HL-60 (cell line): ENCODE measurements at regions not wholly inside any gene's neighbourhood (a gene's known extent, or its start where the extent isn't known, plus 50 kb on each side); places are given as distances from the start of the nearest gene placed in this dataset.
"Not testable (repeated sequence)": the region's sequence is repeated elsewhere in the genome, so short reads cannot be mapped to it uniquely, and the experiment has no call there.

Source experiments
- DNase-seq, 2 experiments: peaks; one replicate each; pipeline ENCODE4 v3.0.0-alpha.2; 2010 to 2020; ENCODE audit warnings: low read depth in 1 of 2, low spot score in 1 of 2
- H3K27ac ChIP-seq: fragments of 250-450 bp; sonication (Bioruptor Pico); replicated peaks from 2 replicates; pipeline ENCODE4 v1.5.1; 2020; ENCODE audit warnings: mild to moderate bottlenecking, moderate library complexity
- H3K27me3 ChIP-seq: fragments of 250-450 bp; sonication (Bioruptor Pico); 2 replicates; pipeline ENCODE4 v1.5.1; 2021; ENCODE audit warnings: mild to moderate bottlenecking, moderate library complexity; ENCODE audit not compliant: insufficient read depth, poor library complexity, severe bottlenecking
- H3K4me3 ChIP-seq: replicated peaks from 2 replicates; pipeline ENCODE4 v1.5.1; 2011; ENCODE audit warnings: mild to moderate bottlenecking, control low read depth, low read length; ENCODE audit not compliant: insufficient read depth
- CTCF ChIP-seq: IDR thresholded peaks from one replicate; pipeline ENCODE4 v1.5.1; 2011; ENCODE audit warnings: low read length, control low read depth, inconsistent platforms; ENCODE audit not compliant: insufficient read depth
- GABPA ChIP-seq: IDR thresholded peaks from 2 replicates; pipeline ENCODE4 v1.6.1; 2012; ENCODE audit warnings: low read depth
- POLR2AphosphoS5 ChIP-seq: IDR thresholded peaks from 2 replicates; pipeline ENCODE4 v1.6.1; 2012; ENCODE audit warnings: low read depth
- REST ChIP-seq: IDR thresholded peaks from 2 replicates; pipeline ENCODE4 v1.6.1; 2012; ENCODE audit warnings: low read depth; ENCODE audit not compliant: insufficient replicate concordance
- SPI1 ChIP-seq: IDR thresholded peaks from 2 replicates; pipeline ENCODE4 v1.6.1; 2012; ENCODE audit warnings: low read depth, mild to moderate bottlenecking, borderline replicate concordance

DNA sequence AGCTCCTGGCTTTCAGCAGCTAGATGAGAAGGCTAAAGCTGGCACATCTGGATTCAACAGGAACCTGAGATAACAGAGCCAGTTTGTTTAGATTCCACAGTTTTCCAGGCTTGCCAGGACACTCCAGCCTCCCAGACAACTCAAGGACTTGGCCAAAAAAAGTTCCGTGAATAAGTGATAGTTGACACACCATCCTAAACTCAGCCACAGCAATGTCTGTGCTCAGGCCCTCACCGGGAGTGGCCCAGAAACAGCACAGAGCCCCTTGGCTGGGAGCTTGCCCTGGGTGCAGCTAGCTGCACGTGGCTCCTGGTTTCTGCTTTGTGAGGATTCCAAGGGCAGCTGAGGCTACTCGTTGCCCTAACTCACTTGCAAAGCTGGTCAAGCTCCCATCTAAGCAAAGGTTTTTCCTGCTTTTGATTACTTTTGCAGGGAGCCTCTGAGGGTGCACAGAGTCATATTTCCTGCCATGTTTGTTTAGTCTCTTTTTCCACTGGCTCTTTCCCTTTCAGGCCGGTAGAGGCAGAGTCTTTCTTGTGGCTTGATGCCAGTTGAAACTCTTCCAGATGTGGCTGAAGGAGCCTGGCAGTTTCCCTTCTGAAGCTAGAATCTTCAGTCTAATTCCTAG is 118.3 kb upstream of the ECI2 start:
- TF ChIP-seq REST (no peak), POLR2AphosphoS5 (no peak), SPI1 (no peak), CTCF (no peak), GABPA (no peak)
- Histone ChIP-seq H3K27ac (no peak overlapping the region), H3K4me3 (no peak overlapping the region), H3K27me3 (no peaks in the 10 kb centered on the region)
- no peak for DNase-seq

- not testable (repeated sequence) for H3K27ac ChIP-seq, H3K4me3 ChIP-seq, DNase-seq, H3K27me3 ChIP-seq
Measured at GRCh38 chr6:4252445-4252844, 117.1 kb upstream of the ECI2 start.

- no peak overlapping the region for H3K27ac ChIP-seq
- H3K4me3 ChIP-seq = no peak overlapping the region
- peaks cover 3% of the 10 kb centered on the region for H3K27me3 ChIP-seq
- DNase-seq = no peak
- no peak for TF ChIP-seq GABPA
- TF ChIP-seq SPI1 = no peak
- TF ChIP-seq REST = no peak
- no peak for TF ChIP-seq CTCF
- TF ChIP-seq POLR2AphosphoS5 = no peak
Measured at GRCh38 chr6:4250645-4251044, 115.3 kb upstream of the ECI2 start.

- not testable (repeated sequence) for H3K27ac ChIP-seq, DNase-seq, H3K27me3 ChIP-seq, H3K4me3 ChIP-seq
Measured at GRCh38 chr6:4243832-4244231, 108.5 kb upstream of the ECI2 start.

GRCh38 chr6:4243237-4243636 is 107.9 kb upstream of the ECI2 start:
- no peak overlapping the region for H3K4me3 ChIP-seq
- TF ChIP-seq SPI1 = no peak
- no peak for TF ChIP-seq POLR2AphosphoS5
- TF ChIP-seq GABPA = no peak
- TF ChIP-seq REST = no peak
- no peak for TF ChIP-seq CTCF
- no peaks in the 10 kb centered on the region for H3K27me3 ChIP-seq
- no peak overlapping the region for H3K27ac ChIP-seq
- no peak for DNase-seq
